IMR-90 (cell line): ENCODE measurements at regions not wholly inside any gene's neighbourhood (a gene's known extent, or its start where the extent isn't known, plus 50 kb on each side); places are given as distances from the start of the nearest gene placed in this dataset.

Source experiments
- ATAC-seq: fragments of 200-7000 bp; cut with Tn5 transposase; 2 replicates; pipeline ENCODE4 v1.9.1; 2020; ENCODE audit warnings: low read depth, mild to moderate bottlenecking, moderate library complexity
- BruUV-seq: library from RNA; stranded (reverse); fragments of 400-500 nt; replicated peaks from 2 replicates; lab custom pipeline; 2021; lab: Mats Ljungman, UMichigan
- CTCF ChIA-PET: fragments of 300-600 bp; formaldehyde crosslinking; extraction: SDS; loops from one replicate; lab custom pipeline; 2021; ENCODE audit warnings: antibody characterized with exemption; lab: Yijun Ruan, JAX
- POLR2A ChIA-PET: fragments of 300-600 bp; sonication (Branson Sonifier 250); formaldehyde crosslinking; loops from one replicate; lab custom pipeline; 2022; ENCODE audit warnings: antibody characterized with exemption; ENCODE audit not compliant: unreplicated experiment; lab: Charles Lee
- DNase-seq: peaks from one replicate; pipeline ENCODE4 v3.0.0; 2013
- H2AFZ ChIP-seq: replicated peaks from 2 replicates; pipeline ENCODE3; 2013; ENCODE audit warnings: low read length, mild to moderate bottlenecking; ENCODE audit not compliant: poor library complexity
- H2AK5ac ChIP-seq: 2 replicates; pipeline ENCODE4 v1.6.1; 2013; ENCODE audit warnings: low read depth, low read length, inconsistent platforms
- H2AK9ac ChIP-seq: replicated peaks from 2 replicates; pipeline ENCODE3; 2013; ENCODE audit warnings: mild to moderate bottlenecking, low read depth, low read length, moderate library complexity; ENCODE audit not compliant: poor library complexity
- H2BK120ac ChIP-seq: 2 replicates; pipeline ENCODE4 v1.6.1; 2013; ENCODE audit warnings: low read depth, low read length, inconsistent platforms
- H2BK15ac ChIP-seq: 3 replicates; pipeline ENCODE4 v1.6.1; 2013; ENCODE audit warnings: low read depth, low read length, inconsistent platforms
- H2BK20ac ChIP-seq: 2 replicates; pipeline ENCODE4 v1.6.1; 2013; ENCODE audit warnings: low read depth, mild to moderate bottlenecking, inconsistent platforms, low read length, moderate library complexity
- H2BK5ac ChIP-seq: 2 replicates; pipeline ENCODE4 v1.6.1; 2013; ENCODE audit warnings: mild to moderate bottlenecking, low read depth, low read length, inconsistent platforms; ENCODE audit not compliant: poor library complexity, severe bottlenecking
- H3K14ac ChIP-seq: replicated peaks from 2 replicates; pipeline ENCODE4 v1.6.1; 2013; ENCODE audit warnings: low read depth, low read length, inconsistent platforms
- H3K18ac ChIP-seq: 2 replicates; pipeline ENCODE4 v1.6.1; 2013; ENCODE audit warnings: low read depth, low read length, control low read depth
- H3K23ac ChIP-seq: 2 replicates; pipeline ENCODE4 v1.6.1; 2013; ENCODE audit warnings: low read depth, low read length, inconsistent platforms
- H3K27ac ChIP-seq: 2 replicates; pipeline ENCODE4 v1.5.1; 2013; ENCODE audit warnings: mild to moderate bottlenecking, control low read depth, low read length; ENCODE audit not compliant: insufficient read depth
- H3K27me3 ChIP-seq: 2 replicates; pipeline ENCODE4 v1.6.1; 2013; ENCODE audit warnings: low read length; ENCODE audit not compliant: control insufficient read depth, insufficient read depth
- H3K36me3 ChIP-seq: 2 replicates; pipeline ENCODE4 v1.6.1; 2013; ENCODE audit warnings: low read length, mixed read lengths; ENCODE audit not compliant: control insufficient read depth, insufficient read depth
- H3K4ac ChIP-seq: 2 replicates; pipeline ENCODE4 v1.6.1; 2013; ENCODE audit warnings: low read depth, low read length, inconsistent platforms
- H3K4me1 ChIP-seq: 2 replicates; pipeline ENCODE4 v1.6.1; 2013; ENCODE audit warnings: low read length, mixed read lengths; ENCODE audit not compliant: control insufficient read depth, insufficient read depth
- H3K4me2 ChIP-seq: 2 replicates; pipeline ENCODE4 v1.6.1; 2013; ENCODE audit warnings: low read depth, mild to moderate bottlenecking, control low read depth, low read length, moderate library complexity
- H3K4me3 ChIP-seq: 2 replicates; pipeline ENCODE4 v1.5.1; 2013; ENCODE audit warnings: low read depth, mild to moderate bottlenecking, control low read depth, low read length, moderate library complexity; ENCODE audit not compliant: insufficient read depth
- H3K56ac ChIP-seq: 2 replicates; pipeline ENCODE4 v1.6.1; 2013; ENCODE audit warnings: low read length, inconsistent platforms; ENCODE audit not compliant: insufficient read depth; ENCODE audit errors: extremely low read depth
- H3K79me1 ChIP-seq, 2 experiments: 2 replicates each; pipeline ENCODE4 v1.6.1; 2013; ENCODE audit warnings: low read length in 2 of 2, inconsistent platforms in 1 of 2, low read depth in 1 of 2
- H3K9ac ChIP-seq: 2 replicates; pipeline ENCODE4 v1.6.1; 2013; ENCODE audit warnings: low read depth, low read length, control low read depth
- H3K9me1 ChIP-seq: 2 replicates; pipeline ENCODE4 v1.6.1; 2013; ENCODE audit warnings: low read length, inconsistent platforms; ENCODE audit not compliant: insufficient read depth
- H3K9me3 ChIP-seq: 2 replicates; pipeline ENCODE4 v1.6.1; 2013; ENCODE audit warnings: low read length; ENCODE audit not compliant: control insufficient read depth, insufficient read depth
- H4K20me1 ChIP-seq: 2 replicates; pipeline ENCODE4 v1.6.1; 2013; ENCODE audit warnings: low read length, inconsistent platforms; ENCODE audit not compliant: insufficient read depth
- H4K5ac ChIP-seq: 2 replicates; pipeline ENCODE4 v1.6.1; 2013; ENCODE audit warnings: mild to moderate bottlenecking, low read depth, low read length, control low read depth
- H4K8ac ChIP-seq, 2 experiments: 2 replicates each; pipeline ENCODE4 v1.6.1; 2013; ENCODE audit warnings: low read depth in 2 of 2, low read length in 2 of 2, control low read depth in 1 of 2, inconsistent platforms in 1 of 2
- H4K91ac ChIP-seq: 2 replicates; pipeline ENCODE4 v1.6.1; 2013; ENCODE audit warnings: low read depth, low read length, inconsistent platforms; ENCODE audit not compliant: insufficient read depth
- CEBPB ChIP-seq: IDR thresholded peaks from 2 replicates; pipeline ENCODE4 v1.6.1; 2012; ENCODE audit warnings: low read depth, low read length, improper control_type of control experiment
- CHD1 ChIP-seq: IDR thresholded peaks from 2 replicates; pipeline ENCODE4 v1.6.1; 2012; ENCODE audit warnings: low read depth, low read length, improper control_type of control experiment
- CTCF ChIP-seq: conservative IDR thresholded peaks from 2 replicates; pipeline ENCODE4 v1.5.1; 2012; ENCODE audit warnings: mild to moderate bottlenecking, low read depth, low read length, improper control_type of control experiment
- ELK1 ChIP-seq: fragments of 150-350 bp; IDR thresholded peaks from 2 replicates; pipeline ENCODE4 v1.6.1; 2016; ENCODE audit warnings: low read depth, mild to moderate bottlenecking, low read length, moderate library complexity, borderline replicate concordance
- MAFK ChIP-seq: IDR thresholded peaks from 2 replicates; pipeline ENCODE4 v1.6.1; 2012; ENCODE audit warnings: low read depth, low read length, improper control_type of control experiment
- NFE2L2 ChIP-seq: fragments of 150-350 bp; IDR thresholded peaks from 2 replicates; pipeline ENCODE4 v1.6.1; 2016; ENCODE audit warnings: low read depth, mild to moderate bottlenecking, low read length
- POLR2A ChIP-seq: IDR thresholded peaks from 2 replicates; pipeline ENCODE4 v1.6.1; 2012; ENCODE audit warnings: mild to moderate bottlenecking, low read depth, low read length
- RAD21 ChIP-seq: IDR thresholded peaks from 2 replicates; pipeline ENCODE4 v1.6.1; 2012; ENCODE audit warnings: low read length, improper control_type of control experiment
- RFX5 ChIP-seq: IDR thresholded peaks from 2 replicates; pipeline ENCODE4 v1.8.0; 2012; ENCODE audit warnings: low read depth, mild to moderate bottlenecking, low read length, moderate library complexity
- USF2 ChIP-seq: fragments of 150-350 bp; IDR thresholded peaks from 2 replicates; pipeline ENCODE4 v1.6.1; 2017; ENCODE audit warnings: mild to moderate bottlenecking, antibody characterized with exemption, low read length, low read depth
- WGBS, 2 experiments: methylation state at CpG; one replicate each; pipeline versions ENCODE4 v1.1.5 to v1.1.7; 2013; ENCODE audit warnings: missing lambda C conversion rate in 2 of 2; ENCODE audit not compliant: insufficient read length in 1 of 2; ENCODE audit errors: extremely low coverage in 2 of 2; 5-methylcytosine and 5-hydroxymethylcytosine counted together
- dilution Hi-C: fragments of 300-500 bp; cut with HindIII; formaldehyde crosslinking; loops from one replicate; pipeline ENCODE4 v1.14.3; 2018; ENCODE audit warnings: low sequenced_read_pairs; ENCODE audit not compliant: unreplicated experiment
- in situ Hi-C: fragments of 300-500 bp; cut with MboI; formaldehyde crosslinking; loops from 3 replicates; pipeline ENCODE4 v1.14.3; 2019; ENCODE audit warnings: low sequenced_read_pairs, inconsistent platforms, mixed read lengths
- intact Hi-C: fragments of 100-400 bp; cut with micrococcal nuclease; formaldehyde crosslinking; loops from 2 replicates; pipeline ENCODE4 v1.10.0; 2022

GRCh38 chr6:21393441-21394165 lies 199.9 kb upstream of the SOX4 start:
- no TSS peak for BruUV-seq
- Histone ChIP-seq H3K9me3 (no peaks in the 10 kb centered on the region), H3K23ac (no peak overlapping the region), H3K18ac (no peak overlapping the region), H3K27ac (no peak overlapping the region), H2BK20ac (no peak overlapping the region), H4K20me1 (no peaks in the 10 kb centered on the region), H2BK15ac (no peak overlapping the region), H2AFZ (no peak overlapping the region), H3K9ac (no peak overlapping the region), H2BK120ac (no peak overlapping the region), H4K8ac (no peak overlapping the region), H3K56ac (no peak overlapping the region), H3K4me3 (no peak overlapping the region), H4K5ac (no peak overlapping the region), H3K79me1 (no peaks in the 10 kb centered on the region), H2AK5ac (no peak overlapping the region), H2BK5ac (no peak overlapping the region), H3K14ac (no peak overlapping the region), H4K91ac (no peak overlapping the region), H3K4me1 (peaks cover 2% of the 10 kb centered on the region; the same call in 1 of the 2 replicates), H3K4me2 (no peak overlapping the region), H3K4ac (no peak overlapping the region), H3K36me3 (no peaks in the 10 kb centered on the region), H2AK9ac (no peak overlapping the region), H3K27me3 (no peaks in the 10 kb centered on the region), H3K9me1 (0 out of 2 replicates have a peak, but pooled peaks cover 3% of the 10 kb centered on the region)
- ChIA-PET CTCF (interaction anchor here (0.6 to 0.7 kb wide), 2 partner anchors 415 to 1810 kb away, joined by 3 to 4 read pairs; no protein-coding TSS in a partner anchor), POLR2A (no interaction called here)
- intact Hi-C loops (no loop called here), dilution Hi-C loops (no loop called here), in situ Hi-C loops (no loop called here)
- no peak for ATAC-seq
- TF ChIP-seq CEBPB = no peak
- TF ChIP-seq ELK1 = no peak
- TF ChIP-seq CTCF = no peak
- TF ChIP-seq NFE2L2 = no peak
- no peak for TF ChIP-seq CHD1
- no peak for TF ChIP-seq USF2
- no peak for TF ChIP-seq MAFK
- TF ChIP-seq RAD21 = no peak
- no peak for TF ChIP-seq POLR2A
- TF ChIP-seq RFX5 = no peak
- DNase-seq = no peak
- no CpG with 5 or more reads among the region's 10 CpGs for WGBS, 2 experiments
